GM18868 (cell line): ENCODE measurements at regions not wholly inside any gene's neighbourhood (a gene's known extent, or its start where the extent isn't known, plus 50 kb on each side); places are given as distances from the start of the nearest gene placed in this dataset.
"Not testable (repeated sequence)": the region's sequence is repeated elsewhere in the genome, so short reads cannot be mapped to it uniquely, and the experiment has no call there.

Experiments used
- ATAC-seq: cut with Tn5 transposase; IDR thresholded peaks from one replicate; pipeline ENCODE4 v1.9.1; 2021; ENCODE audit warnings: mild to moderate bottlenecking, moderate library complexity; ENCODE audit not compliant: unreplicated experiment

DNA sequence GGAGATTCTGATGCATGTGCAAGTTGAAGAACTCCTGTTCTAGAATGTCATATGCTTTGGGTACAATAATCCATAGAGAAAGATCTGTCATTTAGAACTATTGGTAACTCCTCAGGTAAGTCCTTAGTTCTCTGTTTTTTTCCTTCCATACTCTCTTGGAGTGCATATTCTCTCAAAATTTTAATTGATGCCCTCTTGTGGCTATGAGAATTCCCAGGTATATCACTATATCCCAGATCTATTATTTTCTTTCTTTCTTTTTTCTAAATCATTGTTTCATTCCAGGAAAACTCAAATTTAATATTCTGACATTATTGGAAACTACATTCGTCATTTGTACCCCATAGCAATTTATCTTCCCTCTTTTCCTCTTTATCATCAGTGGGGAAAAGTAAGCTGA, 485.4 kb downstream of the KLF5 start:
- no peak for ATAC-seq

DNA sequence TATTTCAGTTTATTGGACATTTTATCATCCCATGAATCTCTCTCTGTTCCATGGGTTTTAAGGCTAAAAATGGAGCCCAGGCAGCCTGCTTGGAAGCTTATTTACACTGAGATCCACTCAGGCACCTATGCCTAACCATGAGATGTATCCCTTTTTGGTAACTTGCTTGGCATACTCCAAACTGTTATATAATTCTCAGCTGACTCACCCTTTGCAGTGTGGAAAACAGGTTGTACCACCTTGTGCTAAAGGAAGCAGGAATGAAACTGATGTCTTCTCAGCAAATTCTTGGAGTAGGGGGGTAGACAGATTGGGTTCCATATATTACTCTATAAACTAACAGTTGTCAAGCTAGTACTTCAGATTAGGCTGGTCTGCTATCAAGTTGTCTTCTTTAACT, 483.6 kb downstream of the KLF5 start:
- ATAC-seq: no peak

DNA sequence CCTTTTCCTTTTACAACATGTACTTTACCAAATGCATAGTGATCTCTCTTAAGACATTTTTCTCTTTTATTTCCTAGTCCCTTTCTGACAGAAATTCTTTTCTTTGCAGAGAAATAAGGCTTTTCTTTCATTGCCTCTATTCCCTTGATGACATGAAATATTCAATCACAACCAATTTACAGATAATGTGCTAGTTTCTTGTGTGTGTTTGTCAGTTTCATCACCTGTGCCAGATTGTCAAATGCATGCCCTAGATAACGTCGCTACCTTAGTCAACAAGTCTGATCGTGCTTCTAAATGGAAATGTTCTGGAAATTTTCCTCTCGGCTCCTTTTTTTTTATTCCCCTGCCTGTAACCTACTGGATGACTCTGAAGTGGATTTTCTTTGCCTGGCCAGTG, 478.1 kb downstream of the KLF5 start:
- ATAC-seq: no peak

DNA sequence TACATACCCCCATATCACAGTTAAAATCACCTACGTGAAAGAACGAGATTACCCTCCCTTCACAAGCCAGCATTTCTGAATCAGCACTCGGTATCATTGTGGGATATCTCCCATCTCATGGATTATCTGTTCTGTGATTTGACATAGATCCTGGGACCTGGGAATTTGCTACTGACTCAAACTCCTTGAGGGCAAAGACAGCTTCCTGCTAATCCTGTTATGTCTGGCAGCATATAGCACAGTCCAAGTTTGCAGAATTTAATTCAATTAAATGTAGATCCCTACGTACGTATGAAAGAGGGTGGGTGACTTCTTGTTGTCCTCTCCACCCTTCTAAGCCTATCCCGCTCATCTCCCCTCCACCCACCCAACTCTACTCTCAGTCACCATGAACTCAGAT, 476.5 kb downstream of the KLF5 start:
- ATAC-seq: no peak

DNA sequence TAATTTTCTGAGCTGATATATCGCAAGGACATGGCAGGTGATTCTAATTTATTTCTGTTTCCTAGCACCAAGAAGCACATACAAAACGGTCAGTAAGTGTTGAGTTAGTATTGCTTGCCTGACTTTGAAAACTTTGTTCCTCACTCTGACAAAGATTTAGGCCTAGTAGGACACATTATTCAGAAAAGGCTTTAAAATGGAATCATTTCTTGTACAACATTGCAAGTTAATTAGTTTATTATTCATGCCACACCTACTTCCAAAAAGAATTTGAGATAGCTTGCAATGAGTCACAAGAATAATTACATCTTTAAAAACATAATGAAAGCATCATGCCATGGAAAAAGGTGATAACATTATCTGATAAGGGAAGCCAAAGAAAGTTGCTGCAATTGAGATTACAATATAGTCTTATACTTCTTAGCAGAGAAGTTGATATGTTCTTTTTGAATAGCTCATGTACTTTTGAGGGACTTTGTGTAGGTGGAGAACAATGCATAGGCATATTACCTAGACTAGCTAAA, 474.2 kb downstream of the KLF5 start:
- no peak for ATAC-seq

DNA sequence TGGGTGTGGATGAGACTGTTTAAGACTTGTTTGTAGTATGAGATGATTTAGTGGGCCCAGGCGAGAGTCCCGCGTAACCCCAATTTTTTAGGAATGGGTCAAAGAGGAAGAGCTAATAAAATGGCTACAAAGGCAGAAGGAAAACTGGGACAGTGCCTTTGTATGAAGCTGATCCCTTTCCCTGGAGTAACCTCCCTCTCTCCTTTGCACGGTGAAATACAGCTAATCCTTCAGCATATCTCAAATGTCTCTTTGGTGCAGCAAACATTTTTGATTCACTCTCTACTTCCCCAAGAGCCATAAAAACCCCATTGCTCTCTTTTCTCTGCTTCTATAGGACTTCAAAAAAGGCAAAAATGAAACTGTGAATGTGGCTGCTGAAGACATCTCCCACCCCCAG, 473.8 kb downstream of the KLF5 start:
- no peak for ATAC-seq

DNA sequence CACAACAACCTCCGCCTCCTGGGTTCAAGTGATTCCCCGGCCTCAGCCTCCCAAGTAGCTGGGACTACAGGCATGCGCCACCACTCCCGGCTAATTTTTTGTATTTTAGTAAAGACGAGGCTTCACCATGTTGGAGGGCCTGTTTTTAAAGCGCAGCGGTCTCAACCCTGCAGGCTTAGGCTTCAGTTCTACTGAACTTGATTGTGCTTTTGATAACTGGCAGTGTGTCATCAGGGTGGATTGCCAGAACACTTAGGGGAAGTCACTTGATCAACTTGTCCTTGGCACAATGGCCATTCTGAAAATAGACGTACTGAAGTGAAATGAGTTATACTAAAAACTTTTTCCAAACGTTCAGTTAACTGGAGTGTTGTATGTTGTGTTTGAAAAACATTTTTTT, 472.2 kb downstream of the KLF5 start:
- ATAC-seq: no peak

DNA sequence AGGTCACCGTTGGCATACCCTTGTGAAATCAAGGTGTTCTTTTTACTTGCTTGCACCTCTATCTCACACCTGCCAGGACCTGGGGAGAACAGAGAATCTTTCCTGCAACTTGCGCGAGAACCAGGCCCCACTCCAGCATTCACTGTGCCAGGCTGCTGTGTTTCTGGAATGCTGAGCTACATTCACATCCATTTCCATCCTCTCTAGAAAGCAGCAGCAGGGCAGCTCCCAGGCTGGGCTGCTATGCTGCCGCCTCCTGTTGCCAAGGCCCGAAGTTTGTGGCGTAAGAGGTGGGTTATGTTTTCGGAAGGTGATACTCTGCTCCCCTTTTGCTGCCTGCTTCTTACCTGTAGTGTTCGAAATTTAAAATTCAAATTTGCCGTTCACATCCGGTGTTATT, 464.1 kb downstream of the KLF5 start:
- ATAC-seq: no peak

DNA sequence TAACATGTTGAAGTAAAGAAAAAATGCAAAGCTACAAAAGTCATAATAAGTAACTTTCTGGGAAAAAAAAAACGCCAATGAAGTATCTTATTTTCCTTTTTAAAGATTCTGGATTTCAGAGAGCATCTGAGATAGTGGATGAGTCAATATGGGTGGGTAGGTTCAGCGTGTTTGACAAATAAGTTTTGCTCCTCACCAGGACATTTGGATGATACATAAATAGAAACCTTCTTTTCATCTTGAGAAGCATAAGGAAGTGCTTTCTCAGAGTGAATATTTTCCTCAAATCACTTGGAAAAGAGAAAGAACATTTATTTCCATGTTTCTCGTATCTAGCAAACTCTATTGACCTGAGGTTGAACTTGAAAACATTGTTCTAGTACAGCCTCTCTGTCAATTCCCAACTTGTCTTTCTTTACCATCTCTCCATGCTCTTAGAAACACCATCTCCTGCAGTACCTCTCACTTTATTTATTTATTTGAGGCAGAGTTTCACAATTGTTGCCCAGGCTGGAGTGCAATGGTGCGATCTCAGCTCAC, 463.2 kb downstream of the KLF5 start:
- no peak for ATAC-seq

DNA sequence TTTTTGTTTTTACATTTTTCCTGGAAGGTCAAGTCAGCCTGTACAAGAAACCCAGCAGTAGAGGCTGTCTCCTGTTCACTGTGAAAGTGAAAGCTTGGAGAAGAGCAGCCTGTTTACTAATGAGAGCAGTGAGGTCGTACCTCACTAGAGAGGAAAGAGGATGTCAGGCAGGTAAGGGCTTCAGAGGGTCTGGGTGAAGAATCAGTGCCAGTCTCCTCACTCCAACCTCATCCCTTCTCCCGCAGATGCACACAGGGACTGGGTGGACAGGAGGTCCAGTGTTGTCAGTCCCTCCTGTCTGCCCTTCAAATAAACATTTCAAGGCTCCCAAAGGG, 462.5 kb downstream of the KLF5 start:
- ATAC-seq: no peak

DNA sequence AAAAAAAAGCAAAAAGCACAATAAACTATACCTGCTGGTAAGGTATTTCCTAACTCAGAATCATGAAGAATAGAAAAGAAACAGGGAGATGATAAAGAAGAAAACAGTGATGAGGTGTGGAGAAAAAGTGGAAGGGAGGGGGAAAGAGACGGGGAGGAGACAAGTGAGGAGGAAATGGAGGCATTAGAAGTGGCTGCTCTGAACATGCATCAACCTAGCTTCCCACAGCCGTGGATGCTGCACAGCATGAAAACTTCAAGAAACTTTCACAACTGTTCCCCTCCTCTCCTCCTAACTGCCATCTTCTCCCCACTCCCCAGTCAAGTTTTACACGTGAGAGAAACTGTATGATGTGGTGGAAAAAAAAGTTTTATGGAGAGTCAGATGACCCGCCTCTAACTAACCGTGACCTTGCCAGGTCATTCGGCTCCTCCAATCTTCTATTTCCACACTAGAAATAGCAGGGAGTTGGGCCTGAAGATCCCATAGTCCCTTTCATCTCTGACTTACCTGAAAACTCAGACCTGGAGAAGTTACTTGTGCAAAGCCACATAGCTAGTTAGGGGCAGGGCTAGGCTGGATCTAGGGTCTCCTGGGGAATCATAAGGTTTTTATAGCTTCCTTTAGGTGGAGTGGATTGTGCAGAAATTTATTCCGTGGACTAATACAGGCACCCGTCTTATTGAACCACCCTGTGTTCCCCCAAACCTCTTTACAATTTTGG, 461.9 kb downstream of the KLF5 start:
- ATAC-seq: no peak

DNA sequence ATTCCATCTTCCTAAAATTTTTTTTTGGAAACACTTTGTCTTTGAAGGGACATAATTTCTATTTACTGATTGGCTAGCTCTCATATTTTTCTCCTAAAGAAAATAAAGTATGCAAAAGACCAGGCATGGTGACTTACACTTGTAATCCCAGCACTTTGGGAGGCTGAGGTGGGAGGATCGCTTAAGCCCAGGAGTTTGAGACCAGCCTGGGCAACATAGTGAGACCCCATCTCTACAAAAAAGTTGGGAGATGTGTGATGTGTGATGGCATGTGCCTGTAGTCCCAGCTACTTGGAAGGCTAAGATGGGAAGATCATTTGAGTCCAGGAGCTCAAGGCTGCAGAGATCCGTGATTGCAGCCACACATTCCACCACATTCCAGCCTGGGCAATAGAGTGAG, 461.3 kb downstream of the KLF5 start:
- not testable (repeated sequence) for ATAC-seq

DNA sequence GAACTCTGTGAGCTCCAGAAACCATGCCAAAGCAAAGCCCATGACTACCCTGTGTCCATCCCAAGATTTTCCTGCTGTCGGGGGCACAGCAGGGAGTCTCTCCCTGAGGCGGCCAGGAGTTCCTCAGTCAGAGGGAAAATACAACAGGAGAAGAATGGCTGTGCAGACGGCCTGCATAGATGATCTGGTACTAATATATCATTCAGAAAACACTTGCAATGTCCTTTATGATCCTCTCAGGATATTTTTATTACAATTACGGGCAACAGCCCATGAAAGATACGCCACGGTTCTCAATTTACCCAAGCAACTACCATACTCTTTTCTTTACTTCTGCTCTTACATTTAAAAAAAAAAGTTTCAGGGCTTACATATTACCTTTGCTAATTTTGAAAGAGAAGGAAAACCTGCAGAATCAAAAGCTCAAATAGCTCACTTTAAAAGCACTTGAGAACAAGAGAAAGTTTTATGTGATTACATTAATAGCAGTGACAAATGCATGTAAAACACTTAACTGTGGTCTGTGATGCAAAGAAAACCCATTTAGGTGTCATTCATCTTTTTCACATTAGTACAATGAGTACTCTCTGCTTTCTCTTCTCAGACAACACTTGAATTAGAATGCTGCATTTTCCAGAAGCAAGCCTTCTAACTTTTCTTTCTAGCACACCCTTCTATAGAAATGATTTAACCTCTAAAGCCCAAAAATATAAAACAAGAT, 460.8 kb downstream of the KLF5 start:
- ATAC-seq: no peak

DNA sequence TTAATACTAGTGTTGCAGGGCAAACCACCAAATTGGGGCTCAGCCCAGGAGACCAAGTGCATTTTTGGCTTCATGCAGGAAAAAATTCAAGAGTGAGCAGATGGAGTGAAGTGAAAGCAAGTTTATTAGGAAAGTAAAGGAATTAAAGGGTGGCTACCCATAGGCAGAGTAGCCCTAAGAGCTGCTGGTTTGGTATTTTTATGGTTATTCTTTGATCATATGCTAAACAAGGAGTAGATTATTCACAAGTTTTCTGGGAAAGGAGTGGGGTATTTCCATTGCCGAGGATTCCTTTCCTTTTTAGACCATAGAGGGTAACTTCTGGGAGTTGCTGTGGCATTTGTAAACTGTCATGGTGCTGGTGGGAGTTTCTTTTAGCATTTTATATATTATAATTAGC, 459.0 kb downstream of the KLF5 start:
- ATAC-seq: no peak

DNA sequence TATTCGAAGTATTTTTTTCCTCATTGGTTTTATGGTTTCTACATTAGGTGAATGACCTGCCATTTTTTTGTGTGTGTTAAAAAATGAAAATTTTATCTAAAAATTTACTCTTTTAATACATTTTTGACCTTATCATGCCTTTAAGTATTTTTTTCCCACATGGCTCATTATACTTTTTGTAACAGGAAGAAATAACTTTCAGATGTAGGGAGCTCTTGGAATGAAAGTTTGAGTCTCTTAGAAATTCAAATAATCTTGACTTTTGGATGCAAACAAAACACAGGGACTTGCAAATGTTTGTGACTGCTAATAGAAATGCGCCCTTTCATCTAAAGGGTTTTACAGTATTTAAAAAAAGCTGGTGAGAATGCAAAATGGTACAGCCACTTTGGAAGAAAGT, 457.9 kb downstream of the KLF5 start:
- no peak for ATAC-seq

DNA sequence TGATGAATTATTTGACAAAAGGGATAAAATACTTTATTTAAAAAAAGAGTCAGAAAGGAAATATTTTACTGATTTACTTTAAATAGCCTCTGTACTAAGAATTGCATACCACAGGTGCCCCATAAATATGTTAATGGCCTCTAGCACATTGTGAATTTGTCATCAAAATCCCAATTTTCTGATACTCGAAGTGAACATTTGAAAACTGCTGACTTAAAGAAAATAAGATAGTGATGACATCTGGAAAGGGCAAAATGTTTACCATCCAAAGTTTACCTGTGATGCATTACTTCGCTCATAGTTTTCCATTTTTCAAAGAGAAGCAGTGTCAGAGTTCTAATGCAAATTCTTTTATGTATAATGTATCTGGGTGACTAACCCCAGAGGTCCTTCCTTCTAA, 455.4 kb downstream of the KLF5 start:
- no peak for ATAC-seq

DNA sequence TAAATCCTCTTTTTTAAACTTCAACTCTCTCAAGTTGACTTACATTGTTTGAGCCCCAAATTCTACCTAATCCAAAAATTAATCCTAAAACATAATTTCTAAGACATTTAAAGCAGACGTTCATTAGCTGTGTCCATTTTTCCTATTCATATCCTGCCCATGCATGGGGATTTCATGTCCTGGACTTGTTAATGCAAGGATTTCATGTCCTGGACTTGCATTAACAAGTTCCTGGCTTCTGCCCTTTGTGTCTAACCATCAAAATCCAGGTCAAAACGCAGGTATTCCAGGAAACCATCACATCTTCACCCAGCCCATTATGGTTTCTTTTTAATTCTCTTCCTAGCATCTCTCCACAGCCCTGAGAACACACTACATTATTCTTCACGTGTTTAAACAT, 454.9 kb downstream of the KLF5 start:
- no peak for ATAC-seq

DNA sequence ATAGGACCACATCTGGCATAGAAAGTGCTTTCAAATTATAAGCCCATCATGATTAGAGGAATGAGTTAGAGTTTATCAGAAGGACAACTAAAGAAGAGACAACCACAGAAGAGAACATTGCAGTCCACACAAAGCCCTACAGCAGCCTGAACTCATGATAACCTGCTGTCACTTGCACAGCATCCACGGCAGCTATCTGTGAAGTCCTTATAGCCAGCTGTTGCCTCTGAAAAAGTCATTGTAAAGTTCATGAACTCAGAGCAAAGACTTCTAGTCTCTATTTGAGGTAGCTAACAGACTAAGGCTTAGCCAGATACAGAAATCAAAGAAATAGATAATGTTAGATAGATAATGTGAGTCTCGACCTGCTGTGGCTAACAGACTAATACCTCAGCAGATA, 450.0 kb downstream of the KLF5 start:
- no peak for ATAC-seq

DNA sequence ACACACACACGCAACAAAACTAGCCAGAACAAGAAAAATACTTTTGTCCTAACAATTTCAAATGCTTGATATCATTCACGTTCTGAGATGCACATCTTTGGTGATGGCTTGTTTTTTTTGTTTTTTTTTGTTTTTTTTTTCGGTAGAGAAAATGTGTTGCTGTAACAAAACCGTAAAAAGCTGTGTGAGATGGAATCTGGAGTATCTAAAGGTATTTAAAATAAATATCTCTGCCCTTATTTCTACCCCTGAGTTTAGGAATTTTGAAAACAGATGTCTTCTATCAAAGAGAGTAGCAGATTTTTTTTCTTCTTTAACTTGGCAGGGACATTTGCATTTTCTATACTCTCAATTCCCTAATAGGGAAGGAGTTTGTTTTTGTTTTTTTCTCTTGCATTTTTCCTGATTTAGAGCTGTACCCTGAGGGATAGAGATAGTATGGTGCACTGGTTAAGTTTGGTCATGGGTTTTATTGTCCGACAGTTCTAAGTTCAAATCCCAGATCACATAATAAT, 446.6 kb downstream of the KLF5 start:
- ATAC-seq: no peak

DNA sequence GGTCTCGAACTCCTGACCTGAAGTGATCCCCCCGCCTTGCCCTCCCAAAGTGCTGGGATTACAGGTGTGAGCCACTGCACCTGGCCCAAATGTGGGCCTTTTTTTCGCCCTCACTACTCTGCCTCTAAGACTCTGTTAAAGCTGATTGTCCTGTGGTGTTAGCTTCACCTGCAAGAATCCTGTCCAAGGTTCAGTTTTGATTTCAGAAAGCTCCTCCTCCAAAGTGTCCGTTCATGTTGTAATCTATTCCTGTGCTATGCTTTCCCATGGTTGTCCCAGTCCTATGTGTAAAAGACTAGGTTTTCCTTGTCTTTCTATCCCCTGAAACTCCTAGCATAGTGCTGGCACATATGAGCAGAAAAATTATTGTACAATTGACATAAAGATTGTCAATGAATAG, 440.9 kb downstream of the KLF5 start:
- ATAC-seq: no peak

DNA sequence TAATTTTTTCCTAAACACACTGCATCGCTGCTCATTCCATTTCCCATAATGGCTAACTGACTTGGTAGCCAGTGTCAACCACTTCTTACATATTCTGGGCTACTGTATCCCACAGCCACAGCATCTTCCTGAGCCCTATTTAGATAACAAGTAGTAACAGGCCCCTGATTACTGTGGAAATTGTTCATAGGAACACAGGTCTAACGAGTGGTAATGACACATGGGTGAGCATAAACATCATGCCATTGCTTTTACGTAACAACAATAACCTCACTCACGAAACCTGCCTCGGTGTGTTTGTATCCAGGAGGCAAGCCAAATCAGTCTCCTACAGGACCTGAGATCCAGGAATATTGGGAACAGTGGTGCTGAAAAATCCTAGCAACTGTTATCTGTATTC, 438.6 kb downstream of the KLF5 start:
- ATAC-seq: no peak

DNA sequence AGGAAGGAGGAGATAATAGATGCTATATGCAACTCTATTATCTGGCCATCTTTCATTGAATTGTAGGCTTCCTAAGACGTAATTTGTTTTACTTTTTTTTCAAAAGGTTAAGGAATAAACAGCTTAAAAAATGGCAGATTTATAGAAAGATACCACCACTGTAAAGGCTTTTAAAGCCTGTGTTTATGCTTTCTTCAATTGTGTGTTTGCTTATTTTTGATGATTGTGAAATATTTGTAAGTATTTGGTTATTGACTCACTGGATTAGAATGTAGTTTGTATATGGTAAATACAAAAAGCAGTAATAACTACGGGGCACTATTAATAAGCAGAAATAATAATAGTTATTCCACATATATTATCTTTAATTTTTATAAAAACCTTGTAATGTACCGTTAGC, 437.9 kb downstream of the KLF5 start:
- ATAC-seq: no peak
